Tibial nerve (tissue), 4 donors: ENCODE measurements at regions not wholly inside any gene's neighbourhood (a gene's known extent, or its start where the extent isn't known, plus 50 kb on each side); places are given as distances from the start of the nearest gene placed in this dataset.

Source experiments
- EP300 ChIP-seq, 2 donors: sonication (generic); formaldehyde crosslinking; IDR thresholded peaks; one replicate each; pipeline ENCODE4 v1.6.1; 2017; ENCODE audit warnings: antibody characterized with exemption in 2 of 2, mild to moderate bottlenecking in 1 of 2
- TF ChIP-seq, protein P1 (sequence below), 5 experiments: fragments of 200-600 bp in 3 of 5; fragments of 450-650 bp in 2 of 5; sonication (generic) in 3 of 5; IDR thresholded peaks; one replicate each; pipeline ENCODE4 v1.5.1; 2016 to 2019; ENCODE audit warnings: antibody characterized with exemption in 5 of 5, mild to moderate bottlenecking in 3 of 5, moderate library complexity in 2 of 5

GRCh38 chr5:142478113-142478512 is 153.3 kb upstream of the SPRY4 start:
- TF ChIP-seq, protein P1, sequence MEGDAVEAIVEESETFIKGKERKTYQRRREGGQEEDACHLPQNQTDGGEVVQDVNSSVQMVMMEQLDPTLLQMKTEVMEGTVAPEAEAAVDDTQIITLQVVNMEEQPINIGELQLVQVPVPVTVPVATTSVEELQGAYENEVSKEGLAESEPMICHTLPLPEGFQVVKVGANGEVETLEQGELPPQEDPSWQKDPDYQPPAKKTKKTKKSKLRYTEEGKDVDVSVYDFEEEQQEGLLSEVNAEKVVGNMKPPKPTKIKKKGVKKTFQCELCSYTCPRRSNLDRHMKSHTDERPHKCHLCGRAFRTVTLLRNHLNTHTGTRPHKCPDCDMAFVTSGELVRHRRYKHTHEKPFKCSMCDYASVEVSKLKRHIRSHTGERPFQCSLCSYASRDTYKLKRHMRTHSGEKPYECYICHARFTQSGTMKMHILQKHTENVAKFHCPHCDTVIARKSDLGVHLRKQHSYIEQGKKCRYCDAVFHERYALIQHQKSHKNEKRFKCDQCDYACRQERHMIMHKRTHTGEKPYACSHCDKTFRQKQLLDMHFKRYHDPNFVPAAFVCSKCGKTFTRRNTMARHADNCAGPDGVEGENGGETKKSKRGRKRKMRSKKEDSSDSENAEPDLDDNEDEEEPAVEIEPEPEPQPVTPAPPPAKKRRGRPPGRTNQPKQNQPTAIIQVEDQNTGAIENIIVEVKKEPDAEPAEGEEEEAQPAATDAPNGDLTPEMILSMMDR (IDR thresholded peaks at IDR 0.05): no peak
- TF ChIP-seq EP300 (IDR thresholded peaks at IDR 0.05): no peak
